HepG2 (cell line): ENCODE measurements at regions not wholly inside any gene's neighbourhood (a gene's known extent, or its start where the extent isn't known, plus 50 kb on each side); places are given as distances from the start of the nearest gene placed in this dataset.

ENCODE experiments used
- ARID4A ChIP-seq: sonication (generic); formaldehyde crosslinking; IDR thresholded peaks from 2 replicates; pipeline ENCODE4 v1.5.0; 2020; ENCODE audit warnings: mild to moderate bottlenecking, missing genetic modification reagents, borderline replicate concordance
- CREB1 ChIP-seq, 2 experiments: fragments of 450-650 bp in 1 of 2; IDR thresholded peaks; 2 replicates each; pipeline ENCODE4 v1.6.1; 2016 to 2017; ENCODE audit warnings: control low read depth in 1 of 2, mild to moderate bottlenecking in 1 of 2, missing compliant biosample characterization in 1 of 2, missing genetic modification characterization in 1 of 2
- EP300 ChIP-seq, 3 experiments: sonication (generic) in 1 of 3; formaldehyde crosslinking in 1 of 3; IDR thresholded peaks; 2 replicates each; pipeline versions ENCODE4 v1.5.1 to v1.6.1; 2011 to 2020; ENCODE audit warnings: low read depth in 2 of 3, low read length in 2 of 3, borderline replicate concordance in 1 of 3, improper control_type of control experiment in 1 of 3, mild to moderate bottlenecking in 1 of 3, missing genetic modification reagents in 1 of 3, moderate library complexity in 1 of 3
- MAFF ChIP-seq: IDR thresholded peaks from 2 replicates; pipeline ENCODE4 v1.6.1; 2011; ENCODE audit warnings: low read depth, low read length, improper control_type of control experiment
- MYC ChIP-seq: sonication (generic); formaldehyde crosslinking; IDR thresholded peaks from 2 replicates; pipeline ENCODE4 v1.9.0; 2021; ENCODE audit warnings: missing genetic modification reagents, borderline replicate concordance
- TRIM22 ChIP-seq: fragments of 450-650 bp; IDR thresholded peaks from 2 replicates; pipeline ENCODE4 v1.6.1; 2017
- U2AF1 ChIP-seq: fragments of 200-400 bp; formaldehyde crosslinking; optimal IDR thresholded peaks from 2 replicates; pipeline ENCODE3; 2017; ENCODE audit warnings: mild to moderate bottlenecking, low read depth, low read length
- TF ChIP-seq, protein P1 (sequence below): sonication (generic); formaldehyde crosslinking; IDR thresholded peaks from 2 replicates; pipeline ENCODE4 v1.4.0; 2020; ENCODE audit warnings: mild to moderate bottlenecking, missing genetic modification reagents
- TF ChIP-seq, protein P2 (sequence below): IDR thresholded peaks from 2 replicates; pipeline ENCODE4 v1.6.1; 2012; ENCODE audit warnings: inconsistent platforms
- TF ChIP-seq, protein P3 (sequence below): sonication (generic); formaldehyde crosslinking; IDR thresholded peaks from 2 replicates; pipeline ENCODE4 v1.9.0; 2021; ENCODE audit warnings: missing genetic modification reagents, mild to moderate bottlenecking, borderline replicate concordance

DNA sequence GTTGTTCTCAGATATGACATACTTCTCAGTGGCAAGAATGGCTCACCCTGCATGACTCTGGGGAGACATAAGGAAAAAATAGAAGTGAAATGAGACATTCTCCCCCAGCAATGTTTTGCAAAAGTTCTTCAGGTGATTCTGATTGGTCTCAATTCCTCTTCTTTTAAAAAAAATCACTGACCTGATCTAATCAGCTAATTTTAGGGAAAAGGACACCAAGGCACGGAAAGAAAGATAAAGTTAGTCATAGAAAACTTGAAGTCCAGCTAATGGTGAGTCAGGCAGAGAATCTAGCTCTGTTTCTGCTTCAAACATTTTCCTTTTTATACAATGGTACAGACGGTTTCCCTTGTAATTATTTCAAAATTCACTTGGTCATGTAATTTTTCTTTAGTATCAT, 1018.9 kb upstream of the ARRDC3 start:
- TF ChIP-seq, protein P1, sequence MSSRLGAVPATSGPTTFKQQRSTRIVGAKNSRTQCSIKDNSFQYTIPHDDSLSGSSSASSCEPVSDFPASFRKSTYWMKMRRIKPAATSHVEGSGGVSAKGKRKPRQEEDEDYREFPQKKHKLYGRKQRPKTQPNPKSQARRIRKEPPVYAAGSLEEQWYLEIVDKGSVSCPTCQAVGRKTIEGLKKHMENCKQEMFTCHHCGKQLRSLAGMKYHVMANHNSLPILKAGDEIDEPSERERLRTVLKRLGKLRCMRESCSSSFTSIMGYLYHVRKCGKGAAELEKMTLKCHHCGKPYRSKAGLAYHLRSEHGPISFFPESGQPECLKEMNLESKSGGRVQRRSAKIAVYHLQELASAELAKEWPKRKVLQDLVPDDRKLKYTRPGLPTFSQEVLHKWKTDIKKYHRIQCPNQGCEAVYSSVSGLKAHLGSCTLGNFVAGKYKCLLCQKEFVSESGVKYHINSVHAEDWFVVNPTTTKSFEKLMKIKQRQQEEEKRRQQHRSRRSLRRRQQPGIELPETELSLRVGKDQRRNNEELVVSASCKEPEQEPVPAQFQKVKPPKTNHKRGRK, result no peak
- TF ChIP-seq MAFF (no peak), ARID4A (CRISPR knock-in tag) (no peak), EP300 (IDR thresholded peaks at IDR 0.05; ENCODE audit: low read depth in 2 of 2, low read length in 2 of 2) (no peak), EP300 (CRISPR knock-in tag; IDR thresholded peaks at IDR 0.05; ENCODE audit: borderline replicate concordance) (no peak), CREB1 (IDR thresholded peaks at IDR 0.05) (no peak), CREB1 (CRISPR knock-in tag; IDR thresholded peaks at IDR 0.05) (no peak), MYC (CRISPR knock-in tag) (no peak), TRIM22 (no peak), U2AF1 (no peak)
- TF ChIP-seq, protein P2, sequence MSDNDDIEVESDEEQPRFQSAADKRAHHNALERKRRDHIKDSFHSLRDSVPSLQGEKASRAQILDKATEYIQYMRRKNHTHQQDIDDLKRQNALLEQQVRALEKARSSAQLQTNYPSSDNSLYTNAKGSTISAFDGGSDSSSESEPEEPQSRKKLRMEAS, result no peak
- TF ChIP-seq, protein P3, sequence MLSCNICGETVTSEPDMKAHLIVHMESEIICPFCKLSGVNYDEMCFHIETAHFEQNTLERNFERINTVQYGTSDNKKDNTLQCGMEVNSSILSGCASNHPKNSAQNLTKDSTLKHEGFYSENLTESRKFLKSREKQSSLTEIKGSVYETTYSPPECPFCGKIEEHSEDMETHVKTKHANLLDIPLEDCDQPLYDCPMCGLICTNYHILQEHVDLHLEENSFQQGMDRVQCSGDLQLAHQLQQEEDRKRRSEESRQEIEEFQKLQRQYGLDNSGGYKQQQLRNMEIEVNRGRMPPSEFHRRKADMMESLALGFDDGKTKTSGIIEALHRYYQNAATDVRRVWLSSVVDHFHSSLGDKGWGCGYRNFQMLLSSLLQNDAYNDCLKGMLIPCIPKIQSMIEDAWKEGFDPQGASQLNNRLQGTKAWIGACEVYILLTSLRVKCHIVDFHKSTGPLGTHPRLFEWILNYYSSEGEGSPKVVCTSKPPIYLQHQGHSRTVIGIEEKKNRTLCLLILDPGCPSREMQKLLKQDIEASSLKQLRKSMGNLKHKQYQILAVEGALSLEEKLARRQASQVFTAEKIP (CRISPR knock-in tag), result no peak
